M059J (cell line): ENCODE measurements at regions not wholly inside any gene's neighbourhood (a gene's known extent, or its start where the extent isn't known, plus 50 kb on each side); places are given as distances from the start of the nearest gene placed in this dataset.

Experiments used
- DNase-seq: peaks from one replicate; pipeline ENCODE4 v3.0.0-alpha.2; 2012; ENCODE audit warnings: low read depth

GRCh38 chr7:31456646-31457368 lies 57.1 kb upstream of the ITPRID1 start:
- no peak for DNase-seq

DNA sequence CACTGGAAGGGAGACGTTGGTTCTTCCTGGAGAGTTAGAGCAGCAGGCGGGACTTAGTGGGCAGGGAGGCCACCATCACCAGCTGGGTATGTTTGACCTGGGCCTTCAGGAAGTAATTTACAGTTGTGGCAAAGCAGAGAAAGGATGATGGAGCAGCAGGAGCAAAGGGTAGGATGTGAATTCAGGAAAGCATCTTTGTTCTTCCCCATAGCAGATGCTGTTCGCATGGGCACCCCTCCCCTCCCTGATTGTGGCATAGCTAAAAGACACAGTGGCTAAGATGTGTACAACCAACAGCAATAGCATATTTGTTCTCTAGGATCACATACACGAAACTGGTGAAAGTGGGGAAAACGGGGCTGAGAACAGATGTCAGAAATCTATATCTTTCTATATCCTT lies 56.3 kb upstream of the ITPRID1 start:
- DNase-seq = no peak

GRCh38 chr7:31458203-31458602 lies 55.7 kb upstream of the ITPRID1 start:
- DNase-seq = no peak

DNA sequence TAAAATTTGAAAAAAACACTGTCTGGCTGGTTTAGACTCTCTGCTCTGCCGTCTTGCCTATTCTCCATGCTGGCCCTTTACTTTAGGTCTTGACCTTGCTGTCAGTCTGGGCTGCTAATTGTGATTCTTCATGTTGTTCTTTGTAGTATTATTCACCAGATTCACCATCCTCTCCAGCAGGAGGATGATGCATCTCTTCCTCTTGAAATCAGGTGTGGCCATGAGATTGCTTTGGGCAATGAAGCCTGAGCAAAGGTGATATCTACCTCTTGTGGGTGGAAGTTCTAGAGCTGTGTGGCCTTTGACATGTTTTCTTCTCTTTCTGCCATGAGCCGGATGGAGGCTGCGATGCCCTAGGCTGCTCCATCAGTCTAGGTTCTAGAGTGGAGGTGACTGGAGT lies 51.3 kb upstream of the ITPRID1 start:
- DNase-seq = no peak
